B cell (primary cell): ENCODE measurements at regions not wholly inside any gene's neighbourhood (a gene's known extent, or its start where the extent isn't known, plus 50 kb on each side); places are given as distances from the start of the nearest gene placed in this dataset.

Experiments
- ATAC-seq: fragments of 200-7000 bp; cut with Tn5 transposase; one replicate; pipeline ENCODE4 v1.10.0; 2021; ENCODE audit warnings: low read depth, mild to moderate bottlenecking, moderate number of reproducible peaks, moderate library complexity
- CTCF ChIA-PET: fragments of 350-600 bp; sonication (Branson Sonifier 250); formaldehyde crosslinking; loops from one replicate; lab custom pipeline; 2021; ENCODE audit warnings: antibody characterized with exemption, inconsistent platforms; lab: Charles Lee
- POLR2A ChIA-PET: fragments of 350-600 bp; sonication (Branson Sonifier 250); formaldehyde crosslinking; loops from one replicate; lab custom pipeline; 2021; ENCODE audit warnings: antibody characterized with exemption; lab: Charles Lee
- DNase-seq: peaks from one replicate; pipeline ENCODE4 v3.0.0; 2013
- H2AFZ ChIP-seq: 2 replicates; pipeline ENCODE4 v1.6.1; 2012; ENCODE audit warnings: mild to moderate bottlenecking, low read depth, low read length; ENCODE audit not compliant: insufficient read depth, poor library complexity, severe bottlenecking
- H3K27ac ChIP-seq, 2 donors: 1 replicate in 1 of 2; 2 replicates in 1 of 2; pipeline ENCODE4 v1.5.1; 2012 to 2013; ENCODE audit warnings: low read length in 2 of 2, mild to moderate bottlenecking in 2 of 2, moderate library complexity in 1 of 2
- H3K27me3 ChIP-seq, 4 experiments: fragments of 200-600 bp in 1 of 4; sonication (generic) in 1 of 4; replicated peaks in 1 of 4; 1 replicate in 2 of 4; 2 replicates in 2 of 4; pipeline versions ENCODE4 v1.6.1 to v1.7.0; 2013 to 2016; ENCODE audit warnings: low read length in 3 of 4, mild to moderate bottlenecking in 2 of 4, mixed read lengths in 1 of 4, moderate library complexity in 1 of 4; ENCODE audit not compliant: insufficient read depth in 4 of 4, control insufficient read depth in 3 of 4; ENCODE audit errors: control extremely low read depth in 1 of 4
- H3K36me3 ChIP-seq, 2 experiments: replicated peaks in 1 of 2; 1 replicate in 1 of 2; 2 replicates in 1 of 2; pipeline versions ENCODE4 v1.6.1 to v1.7.1; 2013; ENCODE audit warnings: low read length in 1 of 2; ENCODE audit not compliant: insufficient read depth in 2 of 2, control insufficient read depth in 1 of 2; ENCODE audit errors: control extremely low read depth in 1 of 2, extremely low read depth in 1 of 2
- H3K4me1 ChIP-seq, 2 donors: fragments of 200-600 bp in 1 of 2; sonication (generic) in 1 of 2; 1 replicate in 1 of 2; 2 replicates in 1 of 2; pipeline versions ENCODE4 v1.5.1 to v1.6.1; 2013 to 2017; ENCODE audit warnings: low read length in 2 of 2; ENCODE audit not compliant: control insufficient read depth in 2 of 2, insufficient read depth in 2 of 2
- H3K4me2 ChIP-seq: replicated peaks from 2 replicates; pipeline ENCODE3; 2012; ENCODE audit warnings: mild to moderate bottlenecking, low read depth, low read length; ENCODE audit not compliant: poor library complexity, severe bottlenecking
- H3K4me3 ChIP-seq, 5 experiments: fragments of 200-600 bp in 1 of 5; sonication (generic) in 1 of 5; 1 replicate in 3 of 5; 2 replicates in 2 of 5; pipeline versions ENCODE4 v1.5.1 to v1.7.0; 2011 to 2016; ENCODE audit warnings: low read length in 4 of 5, mild to moderate bottlenecking in 4 of 5, low read depth in 2 of 5, control low read depth in 1 of 5, moderate library complexity in 1 of 5; ENCODE audit not compliant: insufficient read depth in 1 of 5; ENCODE audit errors: control extremely low read depth in 1 of 5, extremely low read depth in 1 of 5
- H3K79me2 ChIP-seq: fragments of 200-600 bp; sonication (generic); one replicate; pipeline ENCODE4 v1.6.0; 2016; ENCODE audit warnings: low read length; ENCODE audit not compliant: control insufficient read depth, insufficient read depth
- H3K9ac ChIP-seq: fragments of 200-600 bp; sonication (generic); 2 replicates; pipeline ENCODE4 v1.6.1; 2017; ENCODE audit warnings: mild to moderate bottlenecking, low read length, moderate library complexity
- H3K9me3 ChIP-seq, 3 donors: one replicate each; pipeline versions ENCODE4 v1.6.1 to v1.7.1; 2013; ENCODE audit warnings: low read length in 2 of 3; ENCODE audit not compliant: control insufficient read depth in 2 of 3, insufficient read depth in 1 of 3; ENCODE audit errors: control extremely low read depth in 1 of 3
- H4K20me1 ChIP-seq: 2 replicates; pipeline ENCODE4 v1.6.0; 2012; ENCODE audit warnings: mild to moderate bottlenecking, low read length; ENCODE audit not compliant: insufficient read depth, control insufficient read depth, poor library complexity, severe bottlenecking
- H3K27ac Mint-ChIP-seq: one replicate; pipeline ENCODE4 v1.8.0; 2021; ENCODE audit warnings: mixed read lengths
- H3K27me3 Mint-ChIP-seq: one replicate; pipeline ENCODE4 v1.8.0; 2021; ENCODE audit warnings: mixed read lengths
- H3K4me1 Mint-ChIP-seq: one replicate; pipeline ENCODE4 v1.8.0; 2021; ENCODE audit warnings: mixed read lengths
- H3K4me3 Mint-ChIP-seq: one replicate; pipeline ENCODE4 v1.8.0; 2021; ENCODE audit warnings: mixed read lengths
- H3K9me3 Mint-ChIP-seq: one replicate; pipeline ENCODE4 v1.8.0; 2022; ENCODE audit warnings: mixed read lengths; ENCODE audit not compliant: insufficient read depth
- EZH2 ChIP-seq: IDR thresholded peaks from 2 replicates; pipeline ENCODE4 v1.6.1; 2012; ENCODE audit warnings: borderline replicate concordance, low read depth, mild to moderate bottlenecking, moderate library complexity, low read length; ENCODE audit not compliant: insufficient read depth, poor library complexity, severe bottlenecking
- WGBS: methylation state at CpG from one replicate; pipeline ENCODE4 v1.1.5; 2013; ENCODE audit warnings: missing lambda C conversion rate; ENCODE audit not compliant: insufficient coverage; 5-methylcytosine and 5-hydroxymethylcytosine counted together
- intact Hi-C: fragments of 100-400 bp; cut with micrococcal nuclease; formaldehyde crosslinking; loops from one replicate; pipeline ENCODE4 v1.10.0; 2022
- TF ChIP-seq, protein P1 (sequence below): fragments of 200-600 bp; IDR thresholded peaks from one replicate; pipeline ENCODE4 v1.8.0; 2022; ENCODE audit warnings: antibody characterized with exemption, mild to moderate bottlenecking

DNA sequence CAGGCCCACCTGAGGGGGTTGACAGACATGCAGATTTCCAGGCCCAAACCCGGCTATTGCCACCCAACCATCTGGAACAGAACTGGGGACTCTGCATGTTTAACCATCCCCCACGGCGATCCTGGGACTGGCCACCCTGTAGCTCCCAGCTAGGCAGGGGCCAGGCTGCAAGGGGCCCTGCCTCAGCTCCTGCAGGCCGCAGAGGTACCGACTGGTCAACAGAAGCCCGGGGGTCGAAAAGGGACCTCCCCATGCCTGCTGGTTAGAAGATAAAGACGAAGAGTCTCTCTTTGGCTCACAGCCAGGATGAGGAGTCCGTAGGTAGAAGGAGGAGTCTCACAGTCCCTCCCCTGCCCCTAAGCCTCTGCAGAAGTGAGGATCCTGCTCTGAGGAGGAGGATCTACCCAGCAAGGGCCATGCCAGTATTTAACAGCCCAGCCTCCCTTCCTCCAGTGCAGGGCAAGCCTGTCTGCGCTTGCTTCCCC is 223.4 kb upstream of the TNRC6C start:
- ATAC-seq (no peak), DNase-seq (no peak)
- ChIA-PET POLR2A (no interaction called here), CTCF (no interaction called here)
- Histone ChIP-seq H3K4me1 (no peaks in the 10 kb centered on the region), H3K4me2 (no peak overlapping the region), H2AFZ (no peak overlapping the region), H3K4me3 (no peak overlapping the region), H3K27ac (no peak overlapping the region), H3K9ac (no peak overlapping the region), H3K36me3 (no peaks in the 10 kb centered on the region), H3K79me2 (no peaks in the 10 kb centered on the region), H3K9me3 (peaks cover 3 to 19% (median 12%) of the 10 kb centered on the region in 3 donors), H4K20me1 (no peaks in the 10 kb centered on the region), H3K27me3 (peaks cover 0 to 35% (median 5%) of the 10 kb centered on the region in 4 experiments)
- Mint-ChIP-seq H3K9me3 (peaks cover 12% of the 10 kb centered on the region), H3K4me1 (no peaks in the 10 kb centered on the region), H3K4me3 (no peak overlapping the region), H3K27me3 (peaks cover 32% of the 10 kb centered on the region), H3K27ac (no peak overlapping the region)
- no peak for TF ChIP-seq EZH2
- TF ChIP-seq, protein P1, sequence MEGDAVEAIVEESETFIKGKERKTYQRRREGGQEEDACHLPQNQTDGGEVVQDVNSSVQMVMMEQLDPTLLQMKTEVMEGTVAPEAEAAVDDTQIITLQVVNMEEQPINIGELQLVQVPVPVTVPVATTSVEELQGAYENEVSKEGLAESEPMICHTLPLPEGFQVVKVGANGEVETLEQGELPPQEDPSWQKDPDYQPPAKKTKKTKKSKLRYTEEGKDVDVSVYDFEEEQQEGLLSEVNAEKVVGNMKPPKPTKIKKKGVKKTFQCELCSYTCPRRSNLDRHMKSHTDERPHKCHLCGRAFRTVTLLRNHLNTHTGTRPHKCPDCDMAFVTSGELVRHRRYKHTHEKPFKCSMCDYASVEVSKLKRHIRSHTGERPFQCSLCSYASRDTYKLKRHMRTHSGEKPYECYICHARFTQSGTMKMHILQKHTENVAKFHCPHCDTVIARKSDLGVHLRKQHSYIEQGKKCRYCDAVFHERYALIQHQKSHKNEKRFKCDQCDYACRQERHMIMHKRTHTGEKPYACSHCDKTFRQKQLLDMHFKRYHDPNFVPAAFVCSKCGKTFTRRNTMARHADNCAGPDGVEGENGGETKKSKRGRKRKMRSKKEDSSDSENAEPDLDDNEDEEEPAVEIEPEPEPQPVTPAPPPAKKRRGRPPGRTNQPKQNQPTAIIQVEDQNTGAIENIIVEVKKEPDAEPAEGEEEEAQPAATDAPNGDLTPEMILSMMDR: no peak
- WGBS: 84% methylated on average over 9 of the region's 10 CpGs
- intact Hi-C loops: no loop called here

- 51% methylated on average over 6 of the region's 7 CpGs for WGBS
- no peaks in the 10 kb centered on the region for H3K4me1 Mint-ChIP-seq
- H3K27me3 ChIP-seq: peaks cover 0 to 35% (median 5%) of the 10 kb centered on the region in 4 experiments
- no peak overlapping the region for H3K27ac Mint-ChIP-seq
- no peaks in the 10 kb centered on the region for H3K4me1 ChIP-seq
- CTCF ChIA-PET: no interaction called here
- H4K20me1 ChIP-seq: no peaks in the 10 kb centered on the region
- no peaks in the 10 kb centered on the region for H3K36me3 ChIP-seq
- no peak overlapping the region for H3K27ac ChIP-seq
- no peak overlapping the region for H3K4me3 ChIP-seq
- no peak overlapping the region for H3K4me3 Mint-ChIP-seq
- H3K4me2 ChIP-seq: no peak overlapping the region
- no peaks in the 10 kb centered on the region for H3K79me2 ChIP-seq
- intact Hi-C loops: no loop called here
- ATAC-seq (no peak), DNase-seq (no peak)
- no peak overlapping the region for H3K9ac ChIP-seq
- peaks cover 3 to 24% (median 12%) of the 10 kb centered on the region in 3 donors for H3K9me3 ChIP-seq
- no peak overlapping the region for H2AFZ ChIP-seq
- TF ChIP-seq, protein P1: no peak
- no peak for TF ChIP-seq EZH2
- POLR2A ChIA-PET: no interaction called here
- H3K9me3 Mint-ChIP-seq: peaks cover 12% of the 10 kb centered on the region
- H3K27me3 Mint-ChIP-seq: peaks cover 31% of the 10 kb centered on the region
These were observed 222.8 kb upstream of the TNRC6C start for GRCh38 chr17:77735566-77736198.
